AG09309 (cell line): ENCODE measurements at regions not wholly inside any gene's neighbourhood (a gene's known extent, or its start where the extent isn't known, plus 50 kb on each side); places are given as distances from the start of the nearest gene placed in this dataset.

Experiments
- DNase-seq: peaks from one replicate; pipeline ENCODE4 v3.0.0-alpha.2; 2010; ENCODE audit warnings: low read depth
- H3K4me3 ChIP-seq: 2 replicates; pipeline ENCODE4 v1.5.1; 2011; ENCODE audit warnings: mild to moderate bottlenecking, low read depth, low read length, moderate library complexity; ENCODE audit not compliant: control insufficient read depth
- TF ChIP-seq, protein P1 (sequence below): IDR thresholded peaks from 2 replicates; pipeline ENCODE4 v1.5.1; 2011; ENCODE audit warnings: mild to moderate bottlenecking, low read depth, low read length, inconsistent platforms; ENCODE audit not compliant: insufficient read depth, control insufficient read depth; ENCODE audit errors: missing control alignments

DNA sequence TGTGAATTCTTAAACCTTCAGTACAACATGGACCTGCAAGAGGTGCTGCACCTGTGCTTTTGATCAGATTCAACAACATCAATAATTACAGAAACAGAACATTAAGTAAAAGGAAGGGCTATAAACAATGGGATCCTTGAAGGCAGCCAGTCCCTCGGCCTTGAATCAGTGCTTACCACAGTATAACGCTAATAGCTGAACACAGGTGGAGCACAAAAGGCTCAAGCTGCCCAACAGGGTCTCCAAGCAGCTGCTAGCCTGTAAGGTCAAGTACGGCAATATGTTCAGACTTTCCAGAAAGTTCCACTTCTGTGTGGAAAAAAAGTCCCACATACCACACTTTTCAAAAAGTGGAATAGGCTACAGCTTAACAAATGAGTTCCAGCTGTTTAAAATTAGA lies 61.9 kb upstream of the ITGA1 start:
- DNase-seq = no peak
- H3K4me3 ChIP-seq = no peak overlapping the region
- TF ChIP-seq, protein P1, sequence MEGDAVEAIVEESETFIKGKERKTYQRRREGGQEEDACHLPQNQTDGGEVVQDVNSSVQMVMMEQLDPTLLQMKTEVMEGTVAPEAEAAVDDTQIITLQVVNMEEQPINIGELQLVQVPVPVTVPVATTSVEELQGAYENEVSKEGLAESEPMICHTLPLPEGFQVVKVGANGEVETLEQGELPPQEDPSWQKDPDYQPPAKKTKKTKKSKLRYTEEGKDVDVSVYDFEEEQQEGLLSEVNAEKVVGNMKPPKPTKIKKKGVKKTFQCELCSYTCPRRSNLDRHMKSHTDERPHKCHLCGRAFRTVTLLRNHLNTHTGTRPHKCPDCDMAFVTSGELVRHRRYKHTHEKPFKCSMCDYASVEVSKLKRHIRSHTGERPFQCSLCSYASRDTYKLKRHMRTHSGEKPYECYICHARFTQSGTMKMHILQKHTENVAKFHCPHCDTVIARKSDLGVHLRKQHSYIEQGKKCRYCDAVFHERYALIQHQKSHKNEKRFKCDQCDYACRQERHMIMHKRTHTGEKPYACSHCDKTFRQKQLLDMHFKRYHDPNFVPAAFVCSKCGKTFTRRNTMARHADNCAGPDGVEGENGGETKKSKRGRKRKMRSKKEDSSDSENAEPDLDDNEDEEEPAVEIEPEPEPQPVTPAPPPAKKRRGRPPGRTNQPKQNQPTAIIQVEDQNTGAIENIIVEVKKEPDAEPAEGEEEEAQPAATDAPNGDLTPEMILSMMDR = no peak

DNA sequence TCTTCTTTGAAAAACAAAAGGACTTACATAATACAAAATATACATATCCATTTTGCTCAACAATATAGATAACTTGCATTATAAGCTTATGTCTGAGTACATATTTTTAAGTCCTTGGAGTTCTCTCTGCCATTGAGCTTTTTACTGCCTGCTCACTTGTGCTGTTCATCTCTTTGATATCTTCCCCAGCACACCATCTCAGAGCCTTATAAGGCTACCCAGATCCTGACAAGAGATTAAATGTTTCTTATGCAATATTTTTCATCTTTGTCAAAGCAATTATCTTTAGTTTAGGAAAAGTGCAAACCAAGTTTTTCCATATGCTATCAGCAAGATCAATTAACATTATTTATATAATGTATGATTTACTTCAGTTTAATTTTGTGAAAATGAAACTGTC lies 60.7 kb upstream of the ITGA1 start:
- TF ChIP-seq, protein P1 = no peak
- no peak for DNase-seq

DNA sequence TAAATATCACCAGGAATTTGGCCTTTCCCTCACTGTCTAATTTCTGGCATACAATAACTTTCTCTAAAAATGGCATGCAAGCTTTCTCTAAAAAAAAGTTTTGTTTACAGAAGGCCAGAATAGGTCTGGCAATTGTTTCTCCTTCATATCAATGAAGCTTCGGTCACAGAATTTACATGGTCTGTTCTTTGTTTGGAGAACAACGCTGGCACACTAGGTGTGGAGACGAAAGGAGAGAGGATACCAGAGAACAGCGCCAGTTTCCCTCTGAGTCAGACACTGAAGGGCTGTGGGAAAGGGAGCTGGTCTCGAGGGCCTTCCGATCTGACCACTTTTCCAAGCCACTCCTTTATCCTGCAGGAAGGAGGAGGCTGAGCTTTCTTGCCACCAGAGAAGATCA lies 60.1 kb upstream of the ITGA1 start:
- TF ChIP-seq, protein P1 = no peak
- peak; percentile 33 for DNase-seq

More for the DNA sequence above, 60.7 kb upstream of the ITGA1 start:
- H3K4me3 ChIP-seq = no peak overlapping the region

DNA sequence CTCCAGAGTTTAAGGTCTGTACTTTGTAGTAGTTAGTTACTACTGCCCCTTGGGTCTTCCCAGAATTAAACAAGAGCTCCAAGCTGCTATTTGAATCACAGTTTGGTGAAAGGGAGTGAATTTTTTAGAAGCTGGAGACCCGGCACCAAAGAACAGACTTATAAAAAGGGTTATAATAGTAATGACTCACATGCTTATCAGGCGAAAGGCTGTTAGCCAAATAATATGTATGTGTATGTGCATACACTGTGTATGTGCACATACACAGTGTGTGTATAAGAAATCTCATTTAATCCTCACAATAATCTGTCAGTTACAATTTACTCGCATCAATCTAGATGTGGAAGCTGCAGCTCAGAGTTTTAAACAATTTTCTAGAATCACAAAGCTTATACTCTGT lies 59.5 kb upstream of the ITGA1 start:
- DNase-seq = no peak
- H3K4me3 ChIP-seq = no peak overlapping the region
- TF ChIP-seq, protein P1 = no peak

More for the DNA sequence above, 60.1 kb upstream of the ITGA1 start:
- H3K4me3 ChIP-seq = no peak overlapping the region

DNA sequence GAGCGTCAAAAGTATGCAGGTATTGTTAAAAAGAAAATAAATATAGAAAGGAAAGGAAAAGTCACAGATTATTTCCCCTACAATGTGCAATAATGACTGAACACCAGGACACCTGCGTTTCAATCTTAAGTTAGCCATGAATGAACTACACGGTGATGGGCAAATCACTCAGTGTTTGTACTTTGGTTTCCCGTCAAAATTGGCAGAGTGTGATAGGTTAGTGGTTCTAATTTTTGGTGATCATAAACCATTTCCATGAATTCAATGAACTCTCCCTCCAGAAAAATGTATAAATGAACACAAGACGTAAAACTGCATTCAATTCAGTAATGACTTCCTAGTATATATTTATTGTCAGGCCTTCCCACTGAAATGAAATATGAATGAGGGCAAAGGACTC lies 59.0 kb upstream of the ITGA1 start:
- TF ChIP-seq, protein P1 = no peak
- no peak for DNase-seq
- no peak overlapping the region for H3K4me3 ChIP-seq

DNA sequence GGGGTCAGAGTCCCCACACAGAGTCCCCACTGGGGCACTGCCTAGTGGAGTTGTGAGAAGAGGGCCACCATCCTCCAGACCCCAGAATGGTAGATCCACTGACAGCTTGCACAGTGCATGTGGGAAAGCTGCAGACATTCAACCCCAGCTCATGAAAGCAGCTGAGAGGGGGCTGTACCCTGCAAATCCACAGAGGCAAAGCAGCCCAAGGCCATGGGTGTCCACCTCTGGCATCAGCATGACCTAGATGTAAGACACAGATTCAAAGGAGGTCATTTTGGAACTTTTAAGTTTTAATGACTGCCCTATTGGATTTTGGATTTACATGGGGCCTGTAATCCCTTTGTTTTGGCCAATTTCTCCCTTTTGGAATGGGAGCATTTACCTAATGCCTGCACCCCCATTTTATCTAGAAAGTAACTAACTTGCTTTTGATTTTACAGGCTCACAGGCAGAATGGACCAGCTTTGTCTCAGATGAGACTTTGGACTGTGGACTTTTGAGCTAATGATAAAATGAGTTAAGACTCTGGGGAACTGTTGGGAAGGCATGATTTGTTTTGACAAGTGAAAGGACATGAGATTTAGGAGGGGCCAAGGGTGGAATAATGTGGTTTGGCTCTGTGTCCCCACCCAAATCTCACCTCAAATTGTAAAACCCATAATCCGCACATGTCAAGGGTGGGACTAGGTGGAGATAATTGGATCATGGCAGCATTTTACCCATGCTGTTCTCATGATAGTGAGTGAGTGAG lies 56.3 kb upstream of the ITGA1 start:
- H3K4me3 ChIP-seq = no peak overlapping the region
- TF ChIP-seq, protein P1 = no peak
- DNase-seq = no peak

DNA sequence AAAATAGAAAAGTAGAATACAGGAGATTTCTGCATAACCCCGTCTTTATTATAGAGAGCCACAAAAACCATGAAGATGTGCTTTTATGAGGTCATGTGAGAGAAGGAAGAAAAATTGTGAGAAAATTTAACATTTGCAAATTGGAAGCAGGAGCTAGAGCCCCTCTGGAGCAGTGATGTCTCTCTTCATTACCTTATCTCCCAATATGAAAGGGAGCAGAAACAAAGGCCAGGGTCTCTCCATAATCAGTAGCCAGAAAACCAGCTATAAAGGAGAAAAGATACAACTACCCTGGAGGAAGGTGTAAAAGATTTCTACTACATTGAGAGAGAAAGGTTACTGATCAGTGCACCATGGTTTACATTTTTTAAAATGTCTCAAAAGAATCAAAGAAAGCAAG lies 53.2 kb upstream of the ITGA1 start:
- no peak for DNase-seq
- TF ChIP-seq, protein P1 = no peak
- no peak overlapping the region for H3K4me3 ChIP-seq
